ENCODE measurements at regions not wholly inside any gene's neighbourhood (a gene's known extent, or its start where the extent isn't known, plus 50 kb on each side); places are given as distances from the start of the nearest gene placed in this dataset.
"Not testable (repeated sequence)": the region's sequence is repeated elsewhere in the genome, so short reads cannot be mapped to it uniquely, and the experiment has no call there.

- Histone ChIP-seq H3K27ac (ENCODE audit: low read depth in 2 of 2, low read length in 2 of 2) (no peak overlapping the region), H3K4me3 (ENCODE audit: low read length in 2 of 2) (no peak overlapping the region), H3K9me3 (ENCODE audit: control insufficient read depth in 2 of 2, low read length in 2 of 2) (no peaks in the 10 kb centered on the region), H3K36me3 (ENCODE audit: control insufficient read depth in 2 of 2, insufficient read depth in 2 of 2, low read length in 2 of 2) (no peaks in the 10 kb centered on the region), H3K9ac (ENCODE audit: low read depth in 1 of 2, low read length in 2 of 2) (no peak overlapping the region), H3K4me1 (ENCODE audit: control insufficient read depth in 2 of 2, insufficient read depth in 2 of 2, low read length in 2 of 2) (no peaks in the 10 kb centered on the region), H3K27me3 (ENCODE audit: control insufficient read depth in 2 of 2, insufficient read depth in 2 of 2, low read length in 2 of 2) (no peaks in the 10 kb centered on the region)
Measured at GRCh38 chr1:192445839-192446489, 129.2 kb downstream of the RGS21 start.

- Histone ChIP-seq H3K9ac (ENCODE audit: low read depth in 1 of 2, low read length in 2 of 2) (no peak overlapping the region), H3K4me1 (ENCODE audit: control insufficient read depth in 2 of 2, insufficient read depth in 2 of 2, low read length in 2 of 2) (no peaks in the 10 kb centered on the region), H3K27ac (ENCODE audit: low read depth in 2 of 2, low read length in 2 of 2) (no peak overlapping the region), H3K9me3 (ENCODE audit: control insufficient read depth in 2 of 2, low read length in 2 of 2) (no peaks in the 10 kb centered on the region), H3K4me3 (ENCODE audit: low read length in 2 of 2) (no peak overlapping the region), H3K27me3 (ENCODE audit: control insufficient read depth in 2 of 2, insufficient read depth in 2 of 2, low read length in 2 of 2) (no peaks in the 10 kb centered on the region), H3K36me3 (ENCODE audit: control insufficient read depth in 2 of 2, insufficient read depth in 2 of 2, low read length in 2 of 2) (no peaks in the 10 kb centered on the region)
Measured at GRCh38 chr1:192448026-192448578, 127.5 kb upstream of the RGS1 start.

DNA sequence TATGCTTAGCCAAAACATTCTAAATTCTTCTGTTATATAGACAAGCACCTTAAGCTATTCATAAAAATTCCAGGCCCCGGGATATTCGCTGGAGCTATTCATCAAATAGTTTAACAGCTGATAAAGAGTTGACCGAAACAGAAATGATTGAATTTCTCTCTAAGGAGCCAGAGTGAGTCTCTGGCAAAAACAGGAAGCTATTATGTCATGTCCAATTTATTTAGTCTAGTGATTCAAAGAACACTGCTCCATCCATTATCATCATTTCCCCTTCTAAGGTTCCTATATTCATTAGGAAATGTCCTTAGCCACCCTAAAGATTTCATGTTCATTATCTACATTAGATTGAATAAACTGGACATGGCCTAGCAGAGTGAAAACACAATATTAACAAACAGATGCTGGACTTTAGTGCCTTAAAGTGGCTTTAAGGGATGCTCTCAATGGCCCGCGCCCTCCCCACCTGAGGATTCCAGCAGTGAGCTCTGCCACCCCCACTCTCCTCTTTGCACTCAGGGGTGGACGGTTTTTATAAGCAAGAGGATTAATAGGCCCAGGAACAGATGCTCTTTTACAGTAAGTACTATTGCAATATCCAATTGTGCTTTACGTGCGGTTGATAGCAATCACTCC, 122.1 kb upstream of the RGS1 start:
- Histone ChIP-seq H3K27me3 (ENCODE audit: control insufficient read depth in 2 of 2, insufficient read depth in 2 of 2, low read length in 2 of 2) (no peaks in the 10 kb centered on the region), H3K9ac (ENCODE audit: low read depth in 1 of 2, low read length in 2 of 2) (no peak overlapping the region), H3K4me1 (ENCODE audit: control insufficient read depth in 2 of 2, insufficient read depth in 2 of 2, low read length in 2 of 2) (no peaks in the 10 kb centered on the region), H3K27ac (ENCODE audit: low read depth in 2 of 2, low read length in 2 of 2) (no peak overlapping the region), H3K36me3 (ENCODE audit: control insufficient read depth in 2 of 2, insufficient read depth in 2 of 2, low read length in 2 of 2) (no peaks in the 10 kb centered on the region), H3K4me3 (ENCODE audit: low read length in 2 of 2) (no peak overlapping the region), H3K9me3 (ENCODE audit: control insufficient read depth in 2 of 2, low read length in 2 of 2) (no peaks in the 10 kb centered on the region)

- Histone ChIP-seq H3K9me3 (ENCODE audit: control insufficient read depth in 2 of 2, low read length in 2 of 2) (no peaks in the 10 kb centered on the region), H3K9ac (ENCODE audit: low read depth in 1 of 2, low read length in 2 of 2) (no peak overlapping the region), H3K36me3 (ENCODE audit: control insufficient read depth in 2 of 2, insufficient read depth in 2 of 2, low read length in 2 of 2) (no peaks in the 10 kb centered on the region), H3K4me3 (ENCODE audit: low read length in 2 of 2) (no peak overlapping the region), H3K27me3 (ENCODE audit: control insufficient read depth in 2 of 2, insufficient read depth in 2 of 2, low read length in 2 of 2) (no peaks in the 10 kb centered on the region), H3K27ac (ENCODE audit: low read depth in 2 of 2, low read length in 2 of 2) (no peak overlapping the region), H3K4me1 (ENCODE audit: control insufficient read depth in 2 of 2, insufficient read depth in 2 of 2, low read length in 2 of 2) (no peaks in the 10 kb centered on the region)
Measured at GRCh38 chr1:192459467-192459866, 116.1 kb upstream of the RGS1 start.

DNA sequence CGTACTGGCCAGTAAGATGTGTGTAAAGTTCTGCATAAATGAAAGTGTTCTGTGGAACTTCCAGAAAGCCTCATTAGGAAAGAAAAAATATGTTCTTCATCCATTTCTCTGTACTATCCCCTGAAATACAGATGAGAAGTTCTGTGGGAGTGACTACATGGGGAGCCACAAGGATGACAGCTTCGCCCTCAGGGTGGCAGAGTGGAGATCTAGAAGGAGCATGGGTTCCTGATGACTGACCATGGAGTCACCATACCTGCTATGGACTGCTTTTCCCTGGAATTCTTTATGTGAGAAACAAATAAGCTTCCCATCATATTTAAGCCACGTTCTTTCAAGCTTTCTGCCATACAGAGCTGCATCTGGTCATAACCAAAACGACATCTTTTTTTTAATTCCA, 113.9 kb upstream of the RGS1 start:
- H3K4me3 ChIP-seq (ENCODE audit: low read length in 2 of 2), result no peak overlapping the region

GRCh38 chr1:192462616-192463015, 113.0 kb upstream of the RGS1 start:
- H3K4me3 ChIP-seq (ENCODE audit: low read length in 2 of 2), result no peak overlapping the region
- H3K27ac ChIP-seq (ENCODE audit: low read depth in 2 of 2, low read length in 2 of 2), result no peak overlapping the region
- no peaks in the 10 kb centered on the region for H3K4me1 ChIP-seq (ENCODE audit: control insufficient read depth in 2 of 2, insufficient read depth in 2 of 2, low read length in 2 of 2)
- H3K9ac ChIP-seq (ENCODE audit: low read depth in 1 of 2, low read length in 2 of 2), result no peak overlapping the region
- no peaks in the 10 kb centered on the region for H3K36me3 ChIP-seq (ENCODE audit: control insufficient read depth in 2 of 2, insufficient read depth in 2 of 2, low read length in 2 of 2)
- H3K27me3 ChIP-seq (ENCODE audit: control insufficient read depth in 2 of 2, insufficient read depth in 2 of 2, low read length in 2 of 2), result no peaks in the 10 kb centered on the region
- no peaks in the 10 kb centered on the region for H3K9me3 ChIP-seq (ENCODE audit: control insufficient read depth in 2 of 2, low read length in 2 of 2)

More for the DNA sequence above, 113.9 kb upstream of the RGS1 start:
- Histone ChIP-seq H3K27ac (ENCODE audit: low read depth in 2 of 2, low read length in 2 of 2) (no peak overlapping the region), H3K9me3 (ENCODE audit: control insufficient read depth in 2 of 2, low read length in 2 of 2) (no peaks in the 10 kb centered on the region), H3K36me3 (ENCODE audit: control insufficient read depth in 2 of 2, insufficient read depth in 2 of 2, low read length in 2 of 2) (no peaks in the 10 kb centered on the region), H3K9ac (ENCODE audit: low read depth in 1 of 2, low read length in 2 of 2) (no peak overlapping the region), H3K27me3 (ENCODE audit: control insufficient read depth in 2 of 2, insufficient read depth in 2 of 2, low read length in 2 of 2) (no peaks in the 10 kb centered on the region), H3K4me1 (ENCODE audit: control insufficient read depth in 2 of 2, insufficient read depth in 2 of 2, low read length in 2 of 2) (no peaks in the 10 kb centered on the region)

GRCh38 chr1:192463661-192464060, 111.9 kb upstream of the RGS1 start:
- Histone ChIP-seq H3K27me3 (ENCODE audit: control insufficient read depth in 2 of 2, insufficient read depth in 2 of 2, low read length in 2 of 2) (no peaks in the 10 kb centered on the region), H3K27ac (ENCODE audit: low read depth in 2 of 2, low read length in 2 of 2) (no peak overlapping the region), H3K9ac (ENCODE audit: low read depth in 1 of 2, low read length in 2 of 2) (no peak overlapping the region)

GRCh38 chr1:192465221-192465620, 110.4 kb upstream of the RGS1 start:
- not testable (repeated sequence) for H3K9ac ChIP-seq (ENCODE audit: low read depth in 1 of 2, low read length in 2 of 2); H3K4me1 ChIP-seq (ENCODE audit: control insufficient read depth in 2 of 2, insufficient read depth in 2 of 2, low read length in 2 of 2); H3K9me3 ChIP-seq (ENCODE audit: control insufficient read depth in 2 of 2, low read length in 2 of 2)

More at GRCh38 chr1:192463661-192464060, 111.9 kb upstream of the RGS1 start:
- Histone ChIP-seq H3K36me3 (ENCODE audit: control insufficient read depth in 2 of 2, insufficient read depth in 2 of 2, low read length in 2 of 2) (no peaks in the 10 kb centered on the region), H3K9me3 (ENCODE audit: control insufficient read depth in 2 of 2, low read length in 2 of 2) (no peaks in the 10 kb centered on the region), H3K4me3 (ENCODE audit: low read length in 2 of 2) (no peak overlapping the region), H3K4me1 (ENCODE audit: control insufficient read depth in 2 of 2, insufficient read depth in 2 of 2, low read length in 2 of 2) (no peaks in the 10 kb centered on the region)

GRCh38 chr1:192474080-192474683, 101.4 kb upstream of the RGS1 start:
- Histone ChIP-seq H3K4me1 (ENCODE audit: control insufficient read depth in 2 of 2, insufficient read depth in 2 of 2, low read length in 2 of 2) (no peaks in the 10 kb centered on the region), H3K27ac (ENCODE audit: low read depth in 2 of 2, low read length in 2 of 2) (no peak overlapping the region), H3K9ac (ENCODE audit: low read depth in 1 of 2, low read length in 2 of 2) (no peak overlapping the region), H3K27me3 (ENCODE audit: control insufficient read depth in 2 of 2, insufficient read depth in 2 of 2, low read length in 2 of 2) (peaks cover 2 to 4% of the 10 kb centered on the region in 2 donors), H3K4me3 (ENCODE audit: low read length in 2 of 2) (no peak overlapping the region), H3K36me3 (ENCODE audit: control insufficient read depth in 2 of 2, insufficient read depth in 2 of 2, low read length in 2 of 2) (no peaks in the 10 kb centered on the region), H3K9me3 (ENCODE audit: control insufficient read depth in 2 of 2, low read length in 2 of 2) (no peaks in the 10 kb centered on the region)

More at GRCh38 chr1:192465221-192465620, 110.4 kb upstream of the RGS1 start:
- not testable (repeated sequence) for H3K4me3 ChIP-seq (ENCODE audit: low read length in 2 of 2); H3K27me3 ChIP-seq (ENCODE audit: control insufficient read depth in 2 of 2, insufficient read depth in 2 of 2, low read length in 2 of 2); H3K36me3 ChIP-seq (ENCODE audit: control insufficient read depth in 2 of 2, insufficient read depth in 2 of 2, low read length in 2 of 2); H3K27ac ChIP-seq (ENCODE audit: low read depth in 2 of 2, low read length in 2 of 2)

GRCh38 chr1:192475329-192475728, 100.2 kb upstream of the RGS1 start:
- Histone ChIP-seq H3K9ac (ENCODE audit: low read depth in 1 of 2, low read length in 2 of 2) (no peak overlapping the region), H3K27me3 (ENCODE audit: control insufficient read depth in 2 of 2, insufficient read depth in 2 of 2, low read length in 2 of 2) (peaks cover 2 to 4% of the 10 kb centered on the region in 2 donors), H3K27ac (ENCODE audit: low read depth in 2 of 2, low read length in 2 of 2) (no peak overlapping the region), H3K4me3 (ENCODE audit: low read length in 2 of 2) (no peak overlapping the region), H3K9me3 (ENCODE audit: control insufficient read depth in 2 of 2, low read length in 2 of 2) (no peaks in the 10 kb centered on the region), H3K4me1 (ENCODE audit: control insufficient read depth in 2 of 2, insufficient read depth in 2 of 2, low read length in 2 of 2) (no peaks in the 10 kb centered on the region), H3K36me3 (ENCODE audit: control insufficient read depth in 2 of 2, insufficient read depth in 2 of 2, low read length in 2 of 2) (no peaks in the 10 kb centered on the region)
